Naive B cell (primary cell): ENCODE measurements at regions not wholly inside any gene's neighbourhood (a gene's known extent, or its start where the extent isn't known, plus 50 kb on each side); places are given as distances from the start of the nearest gene placed in this dataset.

ENCODE experiments used
- ATAC-seq, 2 donors: fragments of 150-1000 bp; cut with Tn5 transposase; 2 replicates each; pipeline ENCODE4 v1.10.0; 2021; ENCODE audit warnings: low read depth in 2 of 2, mild to moderate bottlenecking in 2 of 2, moderate library complexity in 2 of 2
- DNase-seq: peaks from one replicate; pipeline ENCODE4 v3.0.0; 2022
- H3K27ac Mint-ChIP-seq, 6 donors: one replicate each; pipeline ENCODE4 v1.8.0; 2020 to 2022; ENCODE audit warnings: mild to moderate bottlenecking in 6 of 6, mixed read lengths in 6 of 6, moderate library complexity in 5 of 6, inconsistent platforms in 2 of 6
- H3K27me3 Mint-ChIP-seq, 3 donors: one replicate each; pipeline ENCODE4 v1.8.0; 2021 to 2022; ENCODE audit warnings: mixed read lengths in 3 of 3, mild to moderate bottlenecking in 1 of 3
- H3K36me3 Mint-ChIP-seq, 2 donors: one replicate each; pipeline ENCODE4 v1.8.0; 2020 to 2022; ENCODE audit warnings: mixed read lengths in 2 of 2, inconsistent platforms in 1 of 2, mild to moderate bottlenecking in 1 of 2
- H3K4me1 Mint-ChIP-seq, 3 donors: one replicate each; pipeline ENCODE4 v1.8.0; 2020 to 2022; ENCODE audit warnings: mixed read lengths in 3 of 3, inconsistent platforms in 1 of 3, mild to moderate bottlenecking in 1 of 3, moderate library complexity in 1 of 3
- H3K4me3 Mint-ChIP-seq, 8 donors: one replicate each; pipeline ENCODE4 v1.8.0; 2020 to 2022; ENCODE audit warnings: mild to moderate bottlenecking in 8 of 8, mixed read lengths in 8 of 8, moderate library complexity in 8 of 8, inconsistent platforms in 2 of 8
- H3K9me3 Mint-ChIP-seq, 7 donors: one replicate each; pipeline ENCODE4 v1.8.0; 2020 to 2022; ENCODE audit warnings: mixed read lengths in 7 of 7, mild to moderate bottlenecking in 5 of 7, inconsistent platforms in 2 of 7, moderate library complexity in 1 of 7

- Mint-ChIP-seq H3K9me3 (no peaks in the 10 kb centered on the region), H3K27me3 (peaks cover 4 to 9% (median 6%) of the 10 kb centered on the region in 3 donors), H3K4me1 (peaks cover 3 to 14% (median 4%) of the 10 kb centered on the region in 3 donors), H3K36me3 (no peaks in the 10 kb centered on the region), H3K27ac (no peak overlapping the region), H3K4me3 (no peak overlapping the region)
- DNase-seq (no peak), ATAC-seq (no peak)
Observed at GRCh38 chr3:44080474-44081072, 161.1 kb upstream of the TOPAZ1 start.

GRCh38 chr3:44090036-44090435 is 151.7 kb upstream of the TOPAZ1 start:
- H3K4me1 Mint-ChIP-seq = peaks cover 0 to 9% (median 0%) of the 10 kb centered on the region in 3 donors
- peaks cover 13 to 20% (median 16%) of the 10 kb centered on the region in 3 donors for H3K27me3 Mint-ChIP-seq
- H3K9me3 Mint-ChIP-seq = peaks cover 0 to 1% (median 0%) of the 10 kb centered on the region in 7 donors
- no peak for DNase-seq
- H3K4me3 Mint-ChIP-seq = no peak overlapping the region
- ATAC-seq = no peak
- H3K27ac Mint-ChIP-seq = no peak overlapping the region
- no peaks in the 10 kb centered on the region for H3K36me3 Mint-ChIP-seq

- Mint-ChIP-seq H3K4me3 (no peak overlapping the region), H3K4me1 (peaks cover 0 to 9% (median 0%) of the 10 kb centered on the region in 3 donors), H3K9me3 (peaks cover 0 to 11% (median 5%) of the 10 kb centered on the region in 7 donors), H3K27ac (no peak overlapping the region), H3K27me3 (peaks cover 15 to 36% (median 23%) of the 10 kb centered on the region in 3 donors), H3K36me3 (no peaks in the 10 kb centered on the region)
- DNase-seq (no peak), ATAC-seq (no peak)
Observed at GRCh38 chr3:44092497-44092896, 149.2 kb upstream of the TOPAZ1 start.

- peaks cover 0 to 9% (median 0%) of the 10 kb centered on the region in 3 donors for H3K4me1 Mint-ChIP-seq
- H3K27me3 Mint-ChIP-seq = peaks cover 14 to 46% (median 16%) of the 10 kb centered on the region in 3 donors
- ATAC-seq (no peak), DNase-seq (no peak)
- no peaks in the 10 kb centered on the region for H3K36me3 Mint-ChIP-seq
- H3K27ac Mint-ChIP-seq = no peak overlapping the region
- H3K4me3 Mint-ChIP-seq = no peak overlapping the region
- H3K9me3 Mint-ChIP-seq = peaks cover 0 to 11% (median 4%) of the 10 kb centered on the region in 7 donors
Observed at GRCh38 chr3:44093531-44093930, 148.2 kb upstream of the TOPAZ1 start.

- peaks cover 0 to 11% (median 4%) of the 10 kb centered on the region in 7 donors for H3K9me3 Mint-ChIP-seq
- no peak for DNase-seq
- no peak overlapping the region for H3K4me3 Mint-ChIP-seq
- H3K4me1 Mint-ChIP-seq = no peaks in the 10 kb centered on the region
- H3K36me3 Mint-ChIP-seq = no peaks in the 10 kb centered on the region
- no peak overlapping the region for H3K27ac Mint-ChIP-seq
- peaks cover 31 to 54% (median 48%) of the 10 kb centered on the region in 3 donors for H3K27me3 Mint-ChIP-seq
- ATAC-seq = no peak
Observed at GRCh38 chr3:44098656-44099415, 142.8 kb upstream of the TOPAZ1 start.

GRCh38 chr3:44099566-44100297 is 142.0 kb upstream of the TOPAZ1 start:
- H3K4me3 Mint-ChIP-seq = no peak overlapping the region
- H3K36me3 Mint-ChIP-seq = no peaks in the 10 kb centered on the region
- H3K27me3 Mint-ChIP-seq = peaks cover 33 to 54% (median 48%) of the 10 kb centered on the region in 3 donors
- no peak overlapping the region for H3K27ac Mint-ChIP-seq
- H3K4me1 Mint-ChIP-seq = no peaks in the 10 kb centered on the region
- DNase-seq = no peak
- peaks cover 0 to 11% (median 4%) of the 10 kb centered on the region in 7 donors for H3K9me3 Mint-ChIP-seq
- ATAC-seq = no peak

- ATAC-seq = no peak
- H3K27me3 Mint-ChIP-seq = peaks cover 37 to 54% (median 48%) of the 10 kb centered on the region in 3 donors
- H3K4me3 Mint-ChIP-seq = no peak overlapping the region
- no peak for DNase-seq
- H3K36me3 Mint-ChIP-seq = no peaks in the 10 kb centered on the region
- no peaks in the 10 kb centered on the region for H3K4me1 Mint-ChIP-seq
- no peak overlapping the region for H3K27ac Mint-ChIP-seq
- H3K9me3 Mint-ChIP-seq = peaks cover 0 to 11% (median 4%) of the 10 kb centered on the region in 7 donors
Observed at GRCh38 chr3:44100298-44100695, 141.4 kb upstream of the TOPAZ1 start.

- H3K27ac Mint-ChIP-seq = no peak overlapping the region
Observed at GRCh38 chr3:44104043-44104442, 137.6 kb upstream of the TOPAZ1 start.

GRCh38 chr3:44104668-44105321 is 136.9 kb upstream of the TOPAZ1 start:
- Mint-ChIP-seq H3K27me3 (peaks cover 17 to 39% (median 33%) of the 10 kb centered on the region in 3 donors), H3K9me3 (peaks cover 0 to 2% (median 0%) of the 10 kb centered on the region in 7 donors), H3K4me1 (no peaks in the 10 kb centered on the region), H3K27ac (no peak overlapping the region), H3K36me3 (no peaks in the 10 kb centered on the region), H3K4me3 (no peak overlapping the region)
- DNase-seq = no peak
- no peak for ATAC-seq

More at GRCh38 chr3:44104043-44104442, 137.6 kb upstream of the TOPAZ1 start:
- Mint-ChIP-seq H3K27me3 (peaks cover 25 to 40% (median 36%) of the 10 kb centered on the region in 3 donors), H3K4me3 (no peak overlapping the region), H3K9me3 (peaks cover 0 to 2% (median 0%) of the 10 kb centered on the region in 7 donors), H3K36me3 (no peaks in the 10 kb centered on the region), H3K4me1 (no peaks in the 10 kb centered on the region)
- ATAC-seq (no peak), DNase-seq (no peak)

GRCh38 chr3:44105571-44105970 is 136.1 kb upstream of the TOPAZ1 start:
- H3K27me3 Mint-ChIP-seq = peaks cover 15 to 36% (median 28%) of the 10 kb centered on the region in 3 donors
- H3K27ac Mint-ChIP-seq = no peak overlapping the region

GRCh38 chr3:44106756-44107155 is 134.9 kb upstream of the TOPAZ1 start:
- no peak for DNase-seq
- no peak overlapping the region for H3K27ac Mint-ChIP-seq
- ATAC-seq = no peak
- no peak overlapping the region for H3K4me3 Mint-ChIP-seq
- H3K36me3 Mint-ChIP-seq = no peaks in the 10 kb centered on the region
- H3K27me3 Mint-ChIP-seq = peaks cover 7 to 34% (median 22%) of the 10 kb centered on the region in 3 donors
- H3K9me3 Mint-ChIP-seq = no peaks in the 10 kb centered on the region
- H3K4me1 Mint-ChIP-seq = no peaks in the 10 kb centered on the region

More at GRCh38 chr3:44105571-44105970, 136.1 kb upstream of the TOPAZ1 start:
- Mint-ChIP-seq H3K4me1 (no peaks in the 10 kb centered on the region), H3K9me3 (peaks cover 0 to 2% (median 0%) of the 10 kb centered on the region in 7 donors), H3K36me3 (no peaks in the 10 kb centered on the region), H3K4me3 (no peak overlapping the region)
- ATAC-seq = no peak
- DNase-seq = no peak

GRCh38 chr3:44108481-44108880 is 133.2 kb upstream of the TOPAZ1 start:
- Mint-ChIP-seq H3K4me3 (no peak overlapping the region), H3K27me3 (peaks cover 6 to 19% (median 7%) of the 10 kb centered on the region in 3 donors), H3K4me1 (no peaks in the 10 kb centered on the region), H3K27ac (no peak overlapping the region), H3K36me3 (no peaks in the 10 kb centered on the region), H3K9me3 (no peaks in the 10 kb centered on the region)
- no peak for ATAC-seq
- DNase-seq = no peak

- Mint-ChIP-seq H3K4me1 (no peaks in the 10 kb centered on the region), H3K9me3 (no peaks in the 10 kb centered on the region), H3K36me3 (no peaks in the 10 kb centered on the region), H3K27me3 (peaks cover 13 to 16% (median 16%) of the 10 kb centered on the region in 3 donors), H3K4me3 (no peak overlapping the region), H3K27ac (no peak overlapping the region)
- no peak for ATAC-seq
- DNase-seq = no peak
Observed at GRCh38 chr3:44109771-44110361, 131.8 kb upstream of the TOPAZ1 start.
